HG02623 (cell line): ENCODE measurements at regions not wholly inside any gene's neighbourhood (a gene's known extent, or its start where the extent isn't known, plus 50 kb on each side); places are given as distances from the start of the nearest gene placed in this dataset.
"Not testable (repeated sequence)": the region's sequence is repeated elsewhere in the genome, so short reads cannot be mapped to it uniquely, and the experiment has no call there.

Experiments used
- ATAC-seq: cut with Tn5 transposase; IDR thresholded peaks from one replicate; pipeline ENCODE4 v1.9.1; 2021; ENCODE audit warnings: moderate library complexity; ENCODE audit not compliant: unreplicated experiment

GRCh38 chr6:140318408-140318807 is 944.0 kb upstream of the CITED2 start:
- no peak for ATAC-seq

- no peak for ATAC-seq
Measured at GRCh38 chr6:140317950-140318349, 943.5 kb upstream of the CITED2 start.

GRCh38 chr6:140316966-140317365 is 942.5 kb upstream of the CITED2 start:
- ATAC-seq = no peak

GRCh38 chr6:140314682-140315081 is 940.2 kb upstream of the CITED2 start:
- no peak for ATAC-seq

- ATAC-seq = no peak
Measured at GRCh38 chr6:140311146-140311545, 936.7 kb upstream of the CITED2 start.

- ATAC-seq = no peak
Measured at GRCh38 chr6:140303218-140303949, 928.9 kb upstream of the CITED2 start.

- no peak for ATAC-seq
Measured at GRCh38 chr6:140300331-140300730, 925.9 kb upstream of the CITED2 start.

- no peak for ATAC-seq
Measured at GRCh38 chr6:140289186-140289585, 914.7 kb upstream of the CITED2 start.

GRCh38 chr6:140285998-140286690 is 911.7 kb upstream of the CITED2 start:
- ATAC-seq = no peak

GRCh38 chr6:140285471-140285870 is 911.0 kb upstream of the CITED2 start:
- ATAC-seq = no peak

- no peak for ATAC-seq
Measured at GRCh38 chr6:140284871-140285270, 910.4 kb upstream of the CITED2 start.

GRCh38 chr6:140283197-140283596 is 908.7 kb upstream of the CITED2 start:
- no peak for ATAC-seq

- no peak for ATAC-seq
Measured at GRCh38 chr6:140281767-140282166, 907.3 kb upstream of the CITED2 start.

GRCh38 chr6:140281236-140281635 is 906.8 kb upstream of the CITED2 start:
- no peak for ATAC-seq

GRCh38 chr6:140276719-140277118 is 902.3 kb upstream of the CITED2 start:
- no peak for ATAC-seq

- ATAC-seq = no peak
Measured at GRCh38 chr6:140276133-140276532, 901.7 kb upstream of the CITED2 start.

GRCh38 chr6:140275725-140276124 is 901.3 kb upstream of the CITED2 start:
- no peak for ATAC-seq

GRCh38 chr6:140274548-140274947 is 900.1 kb upstream of the CITED2 start:
- ATAC-seq = no peak

GRCh38 chr6:140271759-140272377 is 897.4 kb upstream of the CITED2 start:
- peak; percentile 100 for ATAC-seq

GRCh38 chr6:140269591-140270165 is 895.2 kb upstream of the CITED2 start:
- ATAC-seq = no peak

- ATAC-seq = no peak
Measured at GRCh38 chr6:140264431-140264830, 890.0 kb upstream of the CITED2 start.

GRCh38 chr6:140258302-140258701 is 883.9 kb upstream of the CITED2 start:
- ATAC-seq = not testable (repeated sequence)
